GM18520 (cell line): ENCODE measurements at regions not wholly inside any gene's neighbourhood (a gene's known extent, or its start where the extent isn't known, plus 50 kb on each side); places are given as distances from the start of the nearest gene placed in this dataset.

Experiments
- ATAC-seq: cut with Tn5 transposase; IDR thresholded peaks from one replicate; pipeline ENCODE4 v1.9.1; 2021; ENCODE audit not compliant: unreplicated experiment

DNA sequence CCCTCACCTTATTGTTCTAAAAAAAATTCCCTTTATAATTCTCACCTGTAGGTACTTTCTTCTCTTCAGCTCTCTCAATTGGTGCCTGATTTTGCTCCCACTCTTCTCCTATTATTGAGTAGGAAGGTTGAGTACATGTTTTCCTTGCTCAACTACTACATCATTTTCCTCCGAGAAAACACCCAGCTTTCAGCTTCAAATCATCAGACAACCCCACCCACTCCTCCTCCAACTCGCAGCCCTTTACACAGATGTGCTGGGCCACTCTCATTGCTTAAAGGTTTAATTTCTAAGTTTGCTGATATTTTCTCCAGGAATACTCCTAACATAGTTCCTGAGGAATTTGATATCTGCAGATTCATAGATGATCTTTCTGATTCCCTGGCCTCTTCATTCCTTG is 734.4 kb upstream of the ZEB2 start:
- no peak for ATAC-seq

DNA sequence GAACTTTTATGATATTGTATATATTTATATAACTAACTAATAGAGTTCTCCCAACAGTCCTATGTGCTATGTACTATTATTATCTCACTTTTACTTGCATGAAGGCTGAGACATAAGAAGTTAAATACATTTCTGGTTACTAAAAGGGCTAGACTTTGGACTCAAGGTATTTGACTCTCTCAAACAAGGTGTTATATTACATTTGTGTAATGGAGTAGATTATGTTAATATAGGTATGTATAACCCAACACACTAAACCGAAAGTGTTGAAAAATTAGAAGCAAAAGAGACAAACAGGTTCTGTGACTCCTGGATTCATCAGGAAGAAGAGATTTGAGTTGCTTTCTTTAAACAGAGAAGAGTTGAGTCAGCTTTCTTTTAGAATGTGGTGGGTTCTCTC is 733.6 kb upstream of the ZEB2 start:
- no peak for ATAC-seq

DNA sequence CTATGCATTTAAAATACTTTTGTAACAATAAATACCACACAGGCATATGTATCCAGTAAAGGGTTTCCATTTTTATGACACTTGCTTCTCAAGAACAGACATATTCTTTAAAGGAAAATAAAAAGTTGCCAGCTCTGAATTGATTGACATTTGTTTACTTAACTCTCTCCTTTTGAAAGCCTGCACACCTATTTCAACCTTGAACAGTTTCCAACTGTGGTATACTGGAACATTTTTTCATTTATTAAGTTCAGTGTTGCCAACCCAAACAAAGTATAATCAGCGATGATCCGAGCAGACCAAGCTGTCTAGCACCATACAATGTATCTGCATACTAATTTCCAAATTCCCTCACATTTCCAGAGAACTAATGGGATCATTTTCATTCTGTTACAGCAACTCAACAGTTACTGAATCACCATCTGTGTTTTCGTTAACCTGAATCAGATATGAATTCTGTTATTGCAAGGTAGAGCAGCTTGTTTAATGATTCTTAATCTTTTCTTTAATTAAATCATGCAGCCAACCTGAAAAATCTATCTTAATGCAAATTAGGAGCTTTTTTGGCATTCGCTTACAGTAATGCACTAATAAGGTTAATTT is 725.5 kb upstream of the ZEB2 start:
- no peak for ATAC-seq

DNA sequence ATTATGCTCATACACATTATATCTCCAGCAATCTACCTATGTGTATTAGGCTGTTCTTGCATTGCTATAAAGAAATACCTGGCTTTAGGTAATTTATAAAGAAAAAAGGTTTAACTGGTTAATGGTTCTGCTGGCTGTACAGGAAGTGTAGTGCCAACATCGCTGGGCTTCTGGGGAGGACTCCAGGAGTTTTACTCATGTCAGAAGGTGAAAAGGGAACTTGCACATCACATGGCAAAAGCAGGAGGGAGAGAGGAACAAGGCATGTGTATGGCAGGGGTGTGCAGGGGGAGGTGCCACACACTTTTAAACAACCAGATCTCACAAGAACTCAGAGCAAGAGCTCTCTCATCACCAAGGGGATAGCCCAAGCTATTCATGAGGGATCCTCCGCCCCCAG is 715.4 kb upstream of the ZEB2 start:
- ATAC-seq: no peak

DNA sequence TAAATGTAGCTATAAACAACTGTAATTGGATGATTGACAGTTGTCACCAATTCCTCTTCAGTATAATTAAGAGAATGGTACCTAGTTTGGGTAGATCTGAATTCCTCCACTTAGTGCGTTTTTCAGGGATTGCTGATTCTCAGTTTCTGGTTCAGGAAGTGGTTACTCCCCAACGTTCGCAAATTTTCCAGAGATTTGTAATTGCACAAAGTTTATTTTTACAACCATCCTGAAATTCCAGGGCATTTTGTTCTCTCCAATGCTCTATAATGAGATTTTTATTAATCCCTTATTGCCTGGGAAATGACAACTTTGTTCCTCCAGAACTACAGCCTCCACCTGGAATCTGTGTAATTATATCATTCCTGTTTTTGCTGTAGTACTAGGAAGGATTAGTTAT is 710.6 kb upstream of the ZEB2 start:
- ATAC-seq: no peak

DNA sequence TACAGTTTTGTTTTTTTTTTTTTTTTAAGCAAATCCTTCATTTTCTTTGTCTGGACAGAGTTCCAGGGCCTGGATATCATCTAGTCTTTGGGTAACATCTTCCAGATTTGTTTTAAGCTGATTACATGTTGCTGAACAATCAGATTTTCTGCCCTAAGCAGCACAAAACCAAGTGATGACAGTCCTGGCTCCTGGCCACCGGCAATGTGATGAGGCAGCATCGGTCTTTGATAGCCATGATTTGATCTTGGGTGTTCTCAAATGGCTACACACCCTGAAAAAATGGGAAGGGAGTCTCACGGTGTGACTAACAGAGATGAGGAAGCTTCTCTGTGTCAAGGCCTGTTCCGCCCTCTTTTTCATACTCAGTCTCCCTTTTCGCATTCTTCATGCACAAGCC is 708.6 kb upstream of the ZEB2 start:
- no peak for ATAC-seq

DNA sequence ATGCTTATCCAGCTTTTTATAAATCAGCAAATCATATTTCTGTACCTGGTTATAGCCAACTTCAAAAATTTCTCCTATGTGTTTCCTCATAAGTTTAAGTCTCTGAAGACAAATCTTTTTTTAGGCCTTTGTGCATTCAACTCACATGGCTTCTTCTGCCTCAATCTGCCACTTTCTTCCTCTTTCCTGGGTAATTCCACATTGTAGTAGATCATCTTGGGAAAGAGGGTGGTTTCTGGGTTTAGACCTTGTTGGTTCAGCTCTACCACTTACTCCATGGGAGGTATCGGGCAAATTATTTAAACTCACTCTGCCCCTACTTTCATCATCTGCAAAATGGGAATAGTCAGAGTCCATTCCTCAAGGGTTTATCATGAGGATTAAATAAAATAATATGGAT is 707.0 kb upstream of the ZEB2 start:
- no peak for ATAC-seq

DNA sequence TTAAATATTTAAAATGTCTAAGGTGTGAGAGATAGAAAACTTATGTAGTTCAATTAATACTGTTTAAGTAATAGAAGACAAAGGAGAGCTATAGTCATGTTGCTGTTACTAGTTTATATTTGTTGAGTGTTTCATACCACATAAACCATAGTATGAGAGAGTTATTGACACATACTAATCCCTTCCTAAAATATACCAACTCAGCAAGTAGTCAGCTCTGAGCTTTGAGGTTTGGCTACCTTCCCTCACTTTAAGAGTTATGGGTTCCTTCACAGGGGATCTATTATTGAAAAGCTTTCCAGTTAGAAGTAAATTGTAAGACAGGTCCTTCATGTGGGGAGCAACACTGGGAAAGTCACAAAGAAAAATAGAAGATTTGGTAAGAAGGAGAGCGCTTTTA is 701.6 kb upstream of the ZEB2 start:
- ATAC-seq: no peak

DNA sequence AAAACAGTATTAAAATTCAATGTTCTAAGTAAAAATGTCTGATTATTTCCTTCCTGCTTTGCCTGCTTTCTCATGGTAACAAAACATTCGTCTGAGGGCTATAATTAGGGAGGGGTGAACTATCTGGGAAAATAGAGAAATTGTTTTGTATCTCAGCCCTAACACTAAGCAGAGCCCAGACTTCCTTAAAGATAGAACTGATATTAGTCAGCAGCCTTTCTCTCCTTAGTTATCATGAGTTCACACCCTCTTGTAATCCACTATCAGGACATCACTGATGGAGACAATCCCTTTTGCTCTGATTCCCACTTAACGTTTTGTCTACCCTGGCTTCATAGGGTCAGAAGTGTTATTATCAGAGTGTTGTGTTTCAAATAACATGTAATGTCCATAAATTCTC is 701.1 kb upstream of the ZEB2 start:
- no peak for ATAC-seq

DNA sequence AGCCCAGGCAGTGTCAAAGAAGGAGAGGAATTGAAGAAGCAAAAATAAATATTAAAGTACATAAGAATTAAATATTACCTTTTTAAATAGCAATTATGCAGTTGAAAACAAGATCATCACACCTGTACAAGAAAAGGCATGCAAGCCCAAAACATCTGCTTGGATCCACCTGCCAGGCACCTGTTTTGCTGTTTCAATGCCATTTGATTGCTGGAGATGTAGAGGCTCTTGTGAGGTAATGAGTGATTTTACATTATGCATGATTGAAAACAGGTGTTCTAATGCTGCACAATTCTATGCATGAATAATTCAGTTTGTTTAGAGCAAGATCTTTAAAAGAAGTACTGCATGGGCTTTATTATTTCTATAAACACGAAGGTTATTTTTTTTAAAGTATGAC is 700.6 kb upstream of the ZEB2 start:
- ATAC-seq: no peak

DNA sequence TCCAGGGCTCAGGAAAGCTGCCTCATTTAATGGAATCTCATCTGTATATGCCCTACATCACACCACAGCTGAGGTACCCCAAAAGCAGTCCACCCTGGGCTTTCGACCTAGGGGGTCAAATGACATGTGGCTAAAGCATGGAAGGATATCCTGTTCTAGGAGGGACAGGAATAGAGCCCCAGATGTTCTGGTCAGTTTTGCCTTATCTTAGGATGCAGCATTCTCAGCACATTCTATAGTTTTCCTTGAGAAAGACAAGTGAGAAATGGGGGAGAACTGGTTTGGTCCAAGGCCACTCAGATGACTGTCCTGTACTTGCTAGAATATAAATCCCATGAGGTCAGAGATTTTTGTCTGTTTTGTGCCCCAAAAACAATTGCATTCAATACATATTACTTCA is 688.0 kb upstream of the ZEB2 start:
- no peak for ATAC-seq

DNA sequence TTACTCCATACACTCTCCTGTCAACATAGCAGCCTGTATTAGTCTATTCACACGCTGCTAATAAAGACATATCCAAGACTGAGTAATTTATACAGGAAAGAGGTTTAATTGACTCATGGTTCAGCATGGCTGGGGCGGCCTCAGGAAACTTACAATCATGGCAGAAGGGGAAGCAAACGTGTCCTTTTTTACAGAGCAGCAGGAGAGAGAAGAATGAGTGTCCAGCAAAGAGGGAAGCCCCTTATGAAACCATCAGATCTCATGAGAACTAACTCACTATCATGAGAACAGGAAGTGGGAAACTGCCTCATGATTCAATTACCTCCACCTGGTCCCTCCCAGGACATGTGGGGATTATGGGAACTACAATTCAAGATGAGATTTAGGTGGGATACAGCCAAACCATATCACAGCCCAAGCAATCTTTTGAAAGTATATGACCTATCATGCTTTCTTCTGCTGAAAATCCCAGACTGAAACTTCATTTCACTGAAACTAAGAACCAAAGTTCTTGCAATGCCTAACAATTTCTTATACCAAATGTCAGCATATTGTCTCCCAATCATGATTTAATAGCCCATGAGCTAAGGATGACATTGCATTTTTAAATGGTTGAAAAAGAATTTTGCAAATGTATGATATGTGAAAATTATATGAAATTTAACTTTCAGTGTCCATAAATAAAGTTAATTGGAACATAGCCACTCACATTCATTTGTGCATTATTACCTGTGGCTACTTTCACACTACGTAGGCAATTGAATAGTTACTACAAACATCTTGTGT is 686.8 kb upstream of the ZEB2 start:
- no peak for ATAC-seq

DNA sequence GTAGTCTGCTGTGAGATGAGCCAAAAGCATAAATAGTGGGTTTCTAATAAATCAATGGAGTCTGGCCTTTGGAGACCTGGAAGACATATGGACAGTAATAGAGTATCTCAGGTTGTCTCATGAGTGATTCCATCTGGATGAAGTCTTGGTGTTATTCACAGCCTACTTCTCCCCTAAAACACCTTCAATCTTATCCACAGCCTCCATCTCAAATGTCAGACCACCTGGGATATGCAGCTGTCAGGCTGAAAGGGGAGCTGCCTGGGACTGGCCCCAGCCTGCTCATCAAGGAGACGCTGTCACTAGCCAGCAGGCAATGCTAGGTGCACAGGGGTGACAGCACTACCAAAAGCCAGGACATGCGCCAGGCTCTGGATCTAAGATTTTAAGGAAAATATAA is 684.0 kb upstream of the ZEB2 start:
- no peak for ATAC-seq

DNA sequence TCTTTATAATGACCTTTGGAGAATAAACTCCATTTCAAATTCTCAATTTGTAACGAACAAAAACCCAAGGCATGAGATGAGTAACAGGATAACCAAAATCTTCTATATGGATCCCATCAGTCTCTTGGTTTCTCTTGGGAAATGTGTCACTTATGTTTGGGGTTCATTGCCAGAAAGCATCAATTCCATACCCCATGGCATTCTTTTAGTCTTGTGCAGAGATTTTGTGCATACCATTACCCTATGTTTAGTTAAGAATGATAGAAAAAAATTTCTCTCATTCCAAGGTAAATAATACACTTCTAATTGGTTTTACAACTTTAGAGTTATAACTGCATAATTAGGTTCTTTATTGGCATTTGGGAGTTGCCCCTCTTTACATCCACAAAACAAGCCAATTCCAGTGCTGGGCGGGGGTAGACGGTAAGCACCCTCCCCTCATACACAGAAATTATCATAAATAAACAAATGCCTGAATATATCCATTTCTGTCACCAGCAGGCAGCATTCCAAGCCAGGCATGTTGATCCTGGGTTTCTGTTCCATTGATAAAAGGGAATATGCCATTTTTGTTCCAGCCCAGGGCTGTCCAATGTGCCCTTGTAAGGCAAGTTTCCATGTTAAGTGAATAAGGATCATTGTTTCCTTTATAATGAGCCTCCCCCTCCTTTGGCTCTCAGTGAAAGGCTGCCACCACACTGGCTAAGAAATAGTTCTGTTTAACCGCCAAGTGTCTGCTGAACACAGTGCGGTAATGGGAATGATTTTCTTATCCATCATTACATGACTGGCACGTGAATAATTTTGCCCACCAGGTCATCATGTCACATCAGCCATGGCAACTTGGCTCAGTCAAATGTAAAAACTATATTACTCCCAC is 680.1 kb upstream of the ZEB2 start:
- no peak for ATAC-seq

DNA sequence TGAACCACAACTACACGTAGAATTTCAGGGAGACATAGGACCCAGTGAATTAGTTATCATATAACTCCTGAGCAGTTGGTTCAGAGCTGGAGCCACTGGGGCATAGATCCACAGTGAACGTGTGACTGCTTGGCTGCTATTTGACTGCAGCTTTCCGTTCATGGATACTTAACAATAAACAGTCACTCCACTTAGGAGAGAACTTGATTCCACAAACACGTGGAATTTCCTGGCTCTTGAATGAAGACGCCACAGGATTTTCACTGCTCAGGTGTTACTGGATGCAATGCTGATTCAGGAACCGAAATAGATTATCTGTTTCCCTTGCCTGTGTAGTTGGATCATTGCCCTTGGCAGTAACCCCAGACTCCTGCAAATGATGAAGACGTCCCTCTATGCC is 679.1 kb upstream of the ZEB2 start:
- ATAC-seq: no peak

DNA sequence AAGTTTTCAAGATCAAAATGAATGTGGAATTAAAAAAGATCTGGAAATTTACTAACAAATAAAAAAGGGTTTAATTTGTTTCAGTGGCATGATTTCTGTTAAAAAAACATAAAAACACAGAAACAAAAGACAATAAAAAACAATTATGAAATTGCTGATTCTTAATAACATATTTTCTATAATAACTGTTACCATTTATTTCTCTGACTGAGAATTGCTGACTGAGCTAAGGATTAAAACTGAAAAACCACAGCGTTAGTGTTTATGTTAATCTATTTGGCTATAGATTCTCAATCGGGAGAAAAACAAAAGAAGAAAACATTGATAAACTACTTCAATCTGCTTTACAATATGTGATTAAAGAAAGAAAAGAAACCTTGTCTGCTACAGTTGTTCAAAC is 678.6 kb upstream of the ZEB2 start:
- ATAC-seq: no peak

DNA sequence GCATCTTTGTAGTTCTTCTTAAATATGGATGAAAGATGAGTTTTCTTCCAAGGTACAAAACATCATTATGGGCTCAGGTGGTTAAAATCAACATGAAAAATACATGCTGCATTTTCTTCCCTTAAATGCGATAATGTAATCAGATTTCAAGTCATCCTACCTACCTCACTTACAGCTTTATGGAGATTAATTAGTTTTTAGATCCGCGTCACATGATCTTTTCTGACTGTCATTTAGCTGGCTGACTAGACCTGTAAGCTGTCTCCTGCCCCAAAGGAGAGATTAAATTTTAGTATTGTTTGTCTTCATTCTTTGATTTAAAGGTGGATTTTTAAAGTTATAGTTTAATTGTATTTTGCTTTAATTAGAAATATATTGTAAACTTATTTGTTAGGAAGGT is 678.0 kb upstream of the ZEB2 start:
- no peak for ATAC-seq

DNA sequence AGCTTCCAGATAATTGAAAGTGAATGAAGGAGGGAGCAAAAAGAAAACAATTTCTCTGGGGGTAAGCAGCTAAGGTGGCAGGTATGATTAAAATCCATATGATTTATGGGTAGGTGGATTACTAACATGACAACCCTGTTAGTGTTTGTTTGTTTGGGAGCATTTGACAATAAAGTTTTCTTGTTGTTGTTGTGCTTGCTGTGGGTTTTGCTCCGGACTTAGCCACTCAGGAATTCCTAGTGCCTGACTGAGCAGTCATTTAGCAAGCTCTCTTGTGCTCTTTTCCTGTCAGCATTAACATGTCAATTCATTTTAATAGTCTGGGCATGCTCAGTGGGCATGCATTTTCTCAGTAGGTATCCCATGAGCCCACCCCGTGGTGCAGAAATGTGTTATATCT is 674.8 kb upstream of the ZEB2 start:
- ATAC-seq: no peak

DNA sequence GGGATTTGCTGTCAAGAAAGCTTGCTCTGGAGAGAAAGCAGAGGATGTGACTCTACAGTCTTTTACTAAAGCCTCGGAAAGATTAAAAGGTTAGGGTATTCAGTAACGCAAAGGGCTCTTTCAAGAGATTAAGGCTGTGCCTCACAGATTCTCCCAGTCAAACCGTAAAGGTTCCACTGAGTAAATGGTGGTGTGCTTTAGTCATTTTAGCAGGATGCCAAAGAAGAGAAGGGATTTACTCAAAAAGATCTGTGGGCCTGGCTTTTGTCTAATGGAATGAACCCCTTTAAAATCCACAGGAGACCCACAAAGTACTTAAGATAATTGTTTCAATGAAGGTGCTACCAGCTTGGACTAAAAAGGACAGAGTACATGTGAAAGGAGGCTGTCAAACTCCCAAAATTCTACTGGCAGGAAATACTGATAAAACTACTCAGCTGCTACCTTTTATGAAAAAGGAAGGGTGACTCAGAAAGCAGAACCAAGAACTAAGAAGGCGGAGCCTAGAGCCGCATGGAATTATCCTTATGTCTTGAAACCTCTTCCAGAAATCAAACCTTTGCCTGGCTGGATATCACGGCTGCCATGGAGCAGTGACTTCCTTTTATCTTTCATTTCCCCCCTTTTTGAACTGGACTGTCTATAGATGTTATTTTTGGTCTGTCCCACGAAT is 670.2 kb upstream of the ZEB2 start:
- ATAC-seq: no peak

DNA sequence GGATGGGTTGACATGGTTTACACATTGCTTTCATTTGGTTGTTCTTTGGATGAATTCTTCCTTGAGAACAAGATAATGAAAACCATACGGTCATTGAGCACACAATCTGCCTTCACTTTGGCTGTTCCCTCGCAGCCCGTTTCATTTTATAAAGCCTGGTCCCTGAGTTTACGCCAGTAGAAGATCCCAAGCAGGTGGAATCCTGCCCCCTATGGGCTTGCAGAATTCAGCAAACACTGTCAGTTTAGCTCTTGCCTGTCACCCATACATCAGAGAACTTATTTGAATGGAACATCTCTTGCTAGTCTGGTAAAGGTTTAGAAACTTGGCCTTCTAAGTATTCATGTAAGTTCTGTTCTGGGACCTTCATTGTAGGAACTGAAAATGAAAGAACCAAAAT is 666.4 kb upstream of the ZEB2 start:
- ATAC-seq: no peak

DNA sequence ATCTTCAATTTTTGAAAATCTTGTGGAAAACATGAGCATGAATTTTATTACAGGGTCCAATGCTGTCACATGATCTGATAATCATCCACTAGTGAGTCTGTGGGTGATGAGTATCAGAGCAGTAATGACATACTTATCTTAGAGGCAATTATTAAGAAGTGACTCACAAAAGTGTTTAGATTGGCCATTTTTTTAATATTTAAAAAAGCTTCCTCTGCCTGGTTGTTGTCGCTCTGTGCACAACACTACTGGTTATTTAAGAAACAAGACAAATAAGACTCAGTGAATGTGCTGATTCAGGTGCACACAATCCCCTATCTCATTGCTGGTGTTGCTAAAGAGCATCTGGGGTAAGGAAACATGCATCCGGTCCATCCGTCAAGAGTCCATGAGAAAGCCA is 665.8 kb upstream of the ZEB2 start:
- no peak for ATAC-seq
